ENCODE measurements at regions not wholly inside any gene's neighbourhood (a gene's known extent, or its start where the extent isn't known, plus 50 kb on each side); places are given as distances from the start of the nearest gene placed in this dataset.

GRCh38 chr1:217186664-217187063 is 444.2 kb downstream of the GPATCH2 start:
- TF ChIP-seq, protein P1, sequence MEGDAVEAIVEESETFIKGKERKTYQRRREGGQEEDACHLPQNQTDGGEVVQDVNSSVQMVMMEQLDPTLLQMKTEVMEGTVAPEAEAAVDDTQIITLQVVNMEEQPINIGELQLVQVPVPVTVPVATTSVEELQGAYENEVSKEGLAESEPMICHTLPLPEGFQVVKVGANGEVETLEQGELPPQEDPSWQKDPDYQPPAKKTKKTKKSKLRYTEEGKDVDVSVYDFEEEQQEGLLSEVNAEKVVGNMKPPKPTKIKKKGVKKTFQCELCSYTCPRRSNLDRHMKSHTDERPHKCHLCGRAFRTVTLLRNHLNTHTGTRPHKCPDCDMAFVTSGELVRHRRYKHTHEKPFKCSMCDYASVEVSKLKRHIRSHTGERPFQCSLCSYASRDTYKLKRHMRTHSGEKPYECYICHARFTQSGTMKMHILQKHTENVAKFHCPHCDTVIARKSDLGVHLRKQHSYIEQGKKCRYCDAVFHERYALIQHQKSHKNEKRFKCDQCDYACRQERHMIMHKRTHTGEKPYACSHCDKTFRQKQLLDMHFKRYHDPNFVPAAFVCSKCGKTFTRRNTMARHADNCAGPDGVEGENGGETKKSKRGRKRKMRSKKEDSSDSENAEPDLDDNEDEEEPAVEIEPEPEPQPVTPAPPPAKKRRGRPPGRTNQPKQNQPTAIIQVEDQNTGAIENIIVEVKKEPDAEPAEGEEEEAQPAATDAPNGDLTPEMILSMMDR (IDR thresholded peaks at IDR 0.05), result no peak
- no peak for TF ChIP-seq POLR2A (IDR thresholded peaks at IDR 0.05)
